PC-9 (cell line): ENCODE measurements at regions not wholly inside any gene's neighbourhood (a gene's known extent, or its start where the extent isn't known, plus 50 kb on each side); places are given as distances from the start of the nearest gene placed in this dataset.

Experiments used
- BruUV-seq: library from RNA; stranded (reverse); fragments of 400-500 nt; replicated peaks from 2 replicates; lab custom pipeline; 2021; lab: Mats Ljungman, UMichigan
- CTCF ChIA-PET: fragments of 300-600 bp; sonication (Branson Sonifier 250); formaldehyde crosslinking; loops from one replicate; lab custom pipeline; 2022; ENCODE audit warnings: antibody characterized with exemption; lab: Charles Lee
- POLR2A ChIA-PET: fragments of 300-600 bp; sonication (Branson Sonifier 250); formaldehyde crosslinking; loops from one replicate; lab custom pipeline; 2022; ENCODE audit warnings: antibody characterized with exemption; ENCODE audit not compliant: unreplicated experiment; lab: Charles Lee
- DNase-seq, 2 experiments: peaks; one replicate each; pipeline versions ENCODE4 v3.0.0 to v3.0.0-alpha.2; 2015 to 2022; ENCODE audit warnings: mixed read lengths in 1 of 2
- H2AFZ ChIP-seq: fragments of 200-600 bp; sonication (generic); 2 replicates; pipeline ENCODE4 v1.8.1; 2017; ENCODE audit warnings: antibody characterized with exemption
- H3F3A ChIP-seq: fragments of 200-600 bp; sonication (generic); 2 replicates; pipeline ENCODE4 v1.8.1; 2017; ENCODE audit warnings: antibody characterized with exemption, mild to moderate bottlenecking, low read depth; ENCODE audit not compliant: insufficient read depth
- H3K27ac ChIP-seq: fragments of 200-600 bp; sonication (generic); 2 replicates; pipeline ENCODE4 v1.6.1; 2016; ENCODE audit warnings: mixed run types
- H3K27me3 ChIP-seq: fragments of 200-600 bp; sonication (generic); 2 replicates; pipeline ENCODE4 v1.6.1; 2016; ENCODE audit warnings: low read depth, mixed run types; ENCODE audit not compliant: insufficient read depth
- H3K36me3 ChIP-seq: fragments of 200-600 bp; sonication (generic); 2 replicates; pipeline ENCODE4 v1.6.1; 2016; ENCODE audit warnings: low read depth, mixed run types
- H3K4me1 ChIP-seq: fragments of 200-600 bp; sonication (generic); replicated peaks from 2 replicates; pipeline ENCODE4 v1.6.1; 2016; ENCODE audit warnings: mixed run types; ENCODE audit not compliant: insufficient read depth
- H3K4me2 ChIP-seq: fragments of 200-600 bp; sonication (generic); 2 replicates; pipeline ENCODE4 v1.6.1; 2017; ENCODE audit warnings: mixed run types
- H3K4me3 ChIP-seq: fragments of 200-600 bp; sonication (generic); 2 replicates; pipeline ENCODE4 v1.6.1; 2016; ENCODE audit warnings: mixed run types
- H3K79me2 ChIP-seq: fragments of 200-600 bp; sonication (generic); 2 replicates; pipeline ENCODE4 v1.6.1; 2017; ENCODE audit warnings: low read depth, mixed run types
- H3K9me2 ChIP-seq: fragments of 200-600 bp; sonication (generic); 2 replicates; pipeline ENCODE4 v1.8.1; 2017; ENCODE audit warnings: mild to moderate bottlenecking; ENCODE audit not compliant: insufficient read depth
- H3K9me3 ChIP-seq: fragments of 200-600 bp; sonication (generic); 2 replicates; pipeline ENCODE4 v1.8.1; 2016; ENCODE audit warnings: low read depth; ENCODE audit not compliant: insufficient read depth
- H4K20me1 ChIP-seq: fragments of 200-600 bp; sonication (generic); 2 replicates; pipeline ENCODE4 v1.8.1; 2017; ENCODE audit not compliant: insufficient read depth
- CTCF ChIP-seq: fragments of 200-600 bp; sonication (generic); conservative IDR thresholded peaks from 2 replicates; pipeline ENCODE4 v1.6.1; 2017; ENCODE audit warnings: mixed run types, antibody characterized with exemption, mild to moderate bottlenecking, moderate library complexity
- EZH2 ChIP-seq: fragments of 200-600 bp; sonication (generic); IDR thresholded peaks from 2 replicates; pipeline ENCODE4 v1.8.0; 2017; ENCODE audit warnings: antibody characterized with exemption, low read depth
- intact Hi-C: fragments of 100-400 bp; cut with micrococcal nuclease; formaldehyde crosslinking; loops from one replicate; pipeline ENCODE4 v1.10.0; 2022; ENCODE audit not compliant: unreplicated experiment

- H3K4me3 ChIP-seq = no peak overlapping the region
- DNase-seq = no peak
- no peaks in the 10 kb centered on the region for H3K9me3 ChIP-seq
- H3K27me3 ChIP-seq = no peaks in the 10 kb centered on the region
- no peaks in the 10 kb centered on the region for H3K79me2 ChIP-seq
- CTCF ChIA-PET = no interaction called here
- H3K4me2 ChIP-seq = no peak overlapping the region
- TF ChIP-seq CTCF = no peak
- no peak for TF ChIP-seq EZH2
- no peaks in the 10 kb centered on the region for H3F3A ChIP-seq
- BruUV-seq = no TSS peak
- no peaks in the 10 kb centered on the region for H4K20me1 ChIP-seq
- H3K36me3 ChIP-seq = no peaks in the 10 kb centered on the region
- POLR2A ChIA-PET = no interaction called here
- H2AFZ ChIP-seq = no peak overlapping the region
- intact Hi-C loops = no loop called here
- no peaks in the 10 kb centered on the region for H3K4me1 ChIP-seq
- H3K27ac ChIP-seq = no peak overlapping the region
- no peaks in the 10 kb centered on the region for H3K9me2 ChIP-seq
These were observed 235.2 kb upstream of the SLC24A2 start for GRCh38 chr9:20023961-20024571.

- Histone ChIP-seq H4K20me1 (no peaks in the 10 kb centered on the region), H3K4me1 (no peaks in the 10 kb centered on the region), H3K36me3 (no peaks in the 10 kb centered on the region), H3F3A (no peaks in the 10 kb centered on the region), H3K27me3 (no peaks in the 10 kb centered on the region), H3K4me3 (no peak overlapping the region), H3K9me2 (no peaks in the 10 kb centered on the region), H2AFZ (no peak overlapping the region), H3K79me2 (no peaks in the 10 kb centered on the region), H3K4me2 (no peak overlapping the region), H3K9me3 (no peaks in the 10 kb centered on the region), H3K27ac (no peak overlapping the region)
- DNase-seq = no peak
- POLR2A ChIA-PET = no interaction called here
- BruUV-seq = no TSS peak
- intact Hi-C loops = no loop called here
- CTCF ChIA-PET = no interaction called here
- no peak for TF ChIP-seq EZH2
- TF ChIP-seq CTCF = no peak
These were observed 234.5 kb upstream of the SLC24A2 start for GRCh38 chr9:20023210-20023905.

- H3K4me2 ChIP-seq = no peak overlapping the region
- no peak overlapping the region for H2AFZ ChIP-seq
- no TSS peak for BruUV-seq
- no peaks in the 10 kb centered on the region for H3K4me1 ChIP-seq
- no peaks in the 10 kb centered on the region for H3K9me3 ChIP-seq
- intact Hi-C loops = no loop called here
- ChIA-PET POLR2A (no interaction called here), CTCF (no interaction called here)
- no peaks in the 10 kb centered on the region for H4K20me1 ChIP-seq
- no peak overlapping the region for H3K4me3 ChIP-seq
- H3F3A ChIP-seq = no peaks in the 10 kb centered on the region
- H3K79me2 ChIP-seq = no peaks in the 10 kb centered on the region
- no peak overlapping the region for H3K27ac ChIP-seq
- no peaks in the 10 kb centered on the region for H3K36me3 ChIP-seq
- no peak for DNase-seq
- H3K9me2 ChIP-seq = no peaks in the 10 kb centered on the region
- H3K27me3 ChIP-seq = no peaks in the 10 kb centered on the region
- TF ChIP-seq EZH2 (no peak), CTCF (no peak)
These were observed 233.6 kb upstream of the SLC24A2 start for GRCh38 chr9:20022410-20022809.
